ENCODE measurements at regions not wholly inside any gene's neighbourhood (a gene's known extent, or its start where the extent isn't known, plus 50 kb on each side); places are given as distances from the start of the nearest gene placed in this dataset.

GRCh38 chrX:8244301-8244700 lies 73.2 kb upstream of the VCX2 start:
- no peak for DNase-seq (ENCODE audit: low spot score in 2 of 2)
- H3K4me1 ChIP-seq: no peaks in the 10 kb centered on the region
- no peaks in the 10 kb centered on the region for H3K27me3 ChIP-seq
- TF ChIP-seq CTCF (IDR thresholded peaks at IDR 0.05): no peak
- no peak overlapping the region for H3K27ac ChIP-seq
- H3K9me3 ChIP-seq: no peaks in the 10 kb centered on the region
- 89 to 92% methylated on average over 6 of the region's 6 CpGs for WGBS, 2 donors
- H3K4me3 ChIP-seq: no peak overlapping the region
- H3K36me3 ChIP-seq: no peaks in the 10 kb centered on the region

- TF ChIP-seq CTCF (IDR thresholded peaks at IDR 0.05) (no peak), POLR2A (IDR thresholded peaks at IDR 0.05) (no peak), EP300 (IDR thresholded peaks at IDR 0.05) (no peak)
- Histone ChIP-seq H3K4me1 (no peaks in the 10 kb centered on the region), H3K36me3 (no peaks in the 10 kb centered on the region), H3K27me3 (no peaks in the 10 kb centered on the region), H3K4me3 (no peak overlapping the region), H3K9me3 (no peaks in the 10 kb centered on the region), H3K27ac (no peak overlapping the region)
- DNase-seq (ENCODE audit: low spot score in 2 of 2): no peak
- 89 to 93% methylated on average over 1 of the region's 1 CpG for WGBS, 2 donors
These were observed 74.3 kb upstream of the VCX2 start for GRCh38 chrX:8245411-8245810.

GRCh38 chrX:8253096-8253495 lies 82.0 kb upstream of the VCX2 start:
- Histone ChIP-seq H3K27me3 (no peaks in the 10 kb centered on the region), H3K27ac (no peak overlapping the region), H3K4me3 (no peak overlapping the region), H3K9me3 (no peaks in the 10 kb centered on the region), H3K36me3 (no peaks in the 10 kb centered on the region), H3K4me1 (no peaks in the 10 kb centered on the region)
- WGBS, 2 donors: 66 to 69% methylated on average over 3 of the region's 3 CpGs
- no peak for TF ChIP-seq CTCF (IDR thresholded peaks at IDR 0.05)
- no peak for TF ChIP-seq EP300 (IDR thresholded peaks at IDR 0.05)
- TF ChIP-seq POLR2A (IDR thresholded peaks at IDR 0.05): no peak
- no peak for DNase-seq (ENCODE audit: low spot score in 2 of 2)

GRCh38 chrX:8254401-8254800 lies 83.3 kb upstream of the VCX2 start:
- no peak overlapping the region for H3K4me3 ChIP-seq

GRCh38 chrX:8272821-8273220 lies 101.8 kb upstream of the VCX2 start:
- no peak overlapping the region for H3K27ac ChIP-seq
- no peaks in the 10 kb centered on the region for H3K36me3 ChIP-seq
- TF ChIP-seq EP300 (IDR thresholded peaks at IDR 0.05) (no peak), POLR2A (IDR thresholded peaks at IDR 0.05) (no peak), CTCF (IDR thresholded peaks at IDR 0.05) (no peak)
- H3K4me1 ChIP-seq: no peaks in the 10 kb centered on the region
- no peaks in the 10 kb centered on the region for H3K9me3 ChIP-seq
- H3K4me3 ChIP-seq: no peak overlapping the region
- no peaks in the 10 kb centered on the region for H3K27me3 ChIP-seq
- WGBS, 2 donors: 54 to 73% methylated on average over 4 of the region's 4 CpGs
- DNase-seq (ENCODE audit: low spot score in 2 of 2): no peak

More at GRCh38 chrX:8254401-8254800, 83.3 kb upstream of the VCX2 start:
- no peak overlapping the region for H3K27ac ChIP-seq
- H3K36me3 ChIP-seq: no peaks in the 10 kb centered on the region
- WGBS, 2 donors: 27 to 44% methylated on average over 2 of the region's 2 CpGs
- H3K27me3 ChIP-seq: no peaks in the 10 kb centered on the region
- TF ChIP-seq EP300 (IDR thresholded peaks at IDR 0.05) (no peak), POLR2A (IDR thresholded peaks at IDR 0.05) (no peak), CTCF (IDR thresholded peaks at IDR 0.05) (no peak)
- DNase-seq (ENCODE audit: low spot score in 2 of 2): no peak
- no peaks in the 10 kb centered on the region for H3K4me1 ChIP-seq
- H3K9me3 ChIP-seq: no peaks in the 10 kb centered on the region
